ENCODE measurements at regions not wholly inside any gene's neighbourhood (a gene's known extent, or its start where the extent isn't known, plus 50 kb on each side); places are given as distances from the start of the nearest gene placed in this dataset.

- H3K4me1 ChIP-seq (ENCODE audit: control insufficient read depth, insufficient read depth, low read length): no peaks in the 10 kb centered on the region
- no peak for ATAC-seq (ENCODE audit: low read depth)
- WGBS, 2 experiments (ENCODE audit: extremely low coverage in 2 of 2, insufficient read length in 1 of 2): no CpG with 5 or more reads among the region's 1 CpG
Observed at GRCh38 chr14:44108601-44109000, 398.5 kb downstream of the FSCB start.

More at GRCh38 chr14:44108601-44109000, 398.5 kb downstream of the FSCB start:
- Histone ChIP-seq H3K9me1 (ENCODE audit: insufficient read depth, low read length) (no peaks in the 10 kb centered on the region), H3K14ac (replicated peaks; ENCODE audit: low read depth, low read length) (no peak overlapping the region), H3K4me3 (ENCODE audit: insufficient read depth, low read depth, low read length) (no peak overlapping the region), H3K18ac (ENCODE audit: low read depth, low read length) (no peak overlapping the region), H3K36me3 (ENCODE audit: control insufficient read depth, insufficient read depth, low read length) (no peaks in the 10 kb centered on the region), H3K56ac (ENCODE audit: extremely low read depth, insufficient read depth, low read length) (no peak overlapping the region), H4K91ac (ENCODE audit: insufficient read depth, low read depth, low read length) (no peak overlapping the region), H3K9ac (ENCODE audit: low read depth, low read length) (no peak overlapping the region), H2AFZ (replicated peaks; ENCODE audit: low read length, poor library complexity) (no peak overlapping the region), H4K8ac (ENCODE audit: low read depth in 2 of 2, low read length in 2 of 2) (no peak overlapping the region), H3K23ac (ENCODE audit: low read depth, low read length) (no peak overlapping the region), H2BK20ac (ENCODE audit: low read depth, low read length) (no peak overlapping the region), H2BK5ac (ENCODE audit: low read depth, low read length, poor library complexity, severe bottlenecking) (no peak overlapping the region), H3K4me2 (ENCODE audit: low read depth, low read length) (no peak overlapping the region), H4K20me1 (ENCODE audit: insufficient read depth, low read length) (no peaks in the 10 kb centered on the region), H3K9me3 (ENCODE audit: control insufficient read depth, insufficient read depth, low read length) (peaks cover 20% of the 10 kb centered on the region), H2BK15ac (ENCODE audit: low read depth, low read length) (no peak overlapping the region), H4K5ac (ENCODE audit: low read depth, low read length) (no peak overlapping the region), H2BK120ac (ENCODE audit: low read depth, low read length) (no peak overlapping the region), H3K27me3 (ENCODE audit: control insufficient read depth, insufficient read depth, low read length) (no peaks in the 10 kb centered on the region), H3K4ac (ENCODE audit: low read depth, low read length) (no peak overlapping the region), H3K79me1 (ENCODE audit: low read depth in 1 of 2, low read length in 2 of 2) (no peaks in the 10 kb centered on the region), H2AK9ac (replicated peaks; ENCODE audit: low read depth, low read length, poor library complexity) (no peak overlapping the region), H3K27ac (ENCODE audit: insufficient read depth, low read length) (no peak overlapping the region), H2AK5ac (ENCODE audit: low read depth, low read length) (no peak overlapping the region)
- TF ChIP-seq NFE2L2 (IDR thresholded peaks at IDR 0.05; ENCODE audit: low read depth, low read length) (no peak), RFX5 (IDR thresholded peaks at IDR 0.05; ENCODE audit: low read depth, low read length) (no peak), BHLHE40 (IDR thresholded peaks at IDR 0.05; ENCODE audit: low read depth, low read length) (no peak), MAFK (IDR thresholded peaks at IDR 0.05; ENCODE audit: low read depth, low read length) (no peak), SMC3 (IDR thresholded peaks at IDR 0.05; ENCODE audit: low read depth, low read length) (no peak), ELK1 (IDR thresholded peaks at IDR 0.05; ENCODE audit: borderline replicate concordance, low read depth, low read length) (no peak)
- TF ChIP-seq, protein P1, sequence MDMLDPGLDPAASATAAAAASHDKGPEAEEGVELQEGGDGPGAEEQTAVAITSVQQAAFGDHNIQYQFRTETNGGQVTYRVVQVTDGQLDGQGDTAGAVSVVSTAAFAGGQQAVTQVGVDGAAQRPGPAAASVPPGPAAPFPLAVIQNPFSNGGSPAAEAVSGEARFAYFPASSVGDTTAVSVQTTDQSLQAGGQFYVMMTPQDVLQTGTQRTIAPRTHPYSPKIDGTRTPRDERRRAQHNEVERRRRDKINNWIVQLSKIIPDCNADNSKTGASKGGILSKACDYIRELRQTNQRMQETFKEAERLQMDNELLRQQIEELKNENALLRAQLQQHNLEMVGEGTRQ (IDR thresholded peaks at IDR 0.05; ENCODE audit: low read depth, low read length): no peak
- DNase-seq: no peak
- in situ Hi-C loops (cut with MboI; ENCODE audit: low sequenced_read_pairs) (no loop called here), dilution Hi-C loops (cut with HindIII; ENCODE audit: low sequenced_read_pairs, unreplicated experiment) (no loop called here), intact Hi-C loops (cut with micrococcal nuclease) (no loop called here)
- POLR2A ChIA-PET (ENCODE audit: unreplicated experiment): no interaction called here
- BruUV-seq (replicated peaks): no TSS peak
- CTCF ChIA-PET: no interaction called here
